Liver (tissue), 8 donors: ENCODE measurements at regions not wholly inside any gene's neighbourhood (a gene's known extent, or its start where the extent isn't known, plus 50 kb on each side); places are given as distances from the start of the nearest gene placed in this dataset.

ENCODE experiments used
- DNase-seq: peaks from one replicate; pipeline ENCODE4 v3.0.0-alpha.2; 2017; ENCODE audit warnings: low spot score
- H3K27ac ChIP-seq, 2 donors: one replicate each; pipeline ENCODE4 v1.7.0; 2013; ENCODE audit warnings: inconsistent platforms in 2 of 2, low read length in 2 of 2, control low read depth in 1 of 2, low read depth in 1 of 2, mild to moderate bottlenecking in 1 of 2
- H3K27me3 ChIP-seq, 4 donors: one replicate each; pipeline versions ENCODE4 v1.6.1 to v1.7.0; 2013; ENCODE audit warnings: low read length in 3 of 4, inconsistent platforms in 1 of 4, mild to moderate bottlenecking in 1 of 4, moderate library complexity in 1 of 4; ENCODE audit not compliant: control insufficient read depth in 4 of 4, insufficient read depth in 4 of 4
- H3K36me3 ChIP-seq, 4 donors: one replicate each; pipeline versions ENCODE4 v1.6.1 to v1.7.0; 2013; ENCODE audit warnings: low read length in 3 of 4, mild to moderate bottlenecking in 3 of 4, low read depth in 1 of 4, moderate library complexity in 1 of 4; ENCODE audit not compliant: control insufficient read depth in 4 of 4, insufficient read depth in 3 of 4
- H3K4me1 ChIP-seq, 4 donors: one replicate each; pipeline versions ENCODE4 v1.6.1 to v1.7.0; 2013; ENCODE audit warnings: low read length in 3 of 4, mild to moderate bottlenecking in 3 of 4, moderate library complexity in 1 of 4; ENCODE audit not compliant: control insufficient read depth in 4 of 4, insufficient read depth in 4 of 4
- H3K4me3 ChIP-seq, 3 donors: one replicate each; pipeline versions ENCODE4 v1.6.1 to v1.7.0; 2013; ENCODE audit warnings: low read length in 3 of 3, control low read depth in 1 of 3, low read depth in 1 of 3, mild to moderate bottlenecking in 1 of 3
- H3K9ac ChIP-seq, 2 donors: one replicate each; pipeline ENCODE4 v1.7.0; 2013; ENCODE audit warnings: low read length in 2 of 2, mild to moderate bottlenecking in 2 of 2, moderate library complexity in 2 of 2, control low read depth in 1 of 2, low read depth in 1 of 2
- H3K9me3 ChIP-seq, 4 donors: one replicate each; pipeline versions ENCODE4 v1.6.1 to v1.7.0; 2013; ENCODE audit warnings: low read length in 3 of 4; ENCODE audit not compliant: control insufficient read depth in 4 of 4
- FOXA2 ChIP-seq: IDR thresholded peaks from 2 replicates; pipeline ENCODE4 v1.6.1; 2016; ENCODE audit warnings: antibody characterized with exemption
- GABPA ChIP-seq, 2 donors: IDR thresholded peaks in 1 of 2; conservative IDR thresholded peaks in 1 of 2; 2 replicates each; pipeline ENCODE4 v1.6.1; 2016; ENCODE audit warnings: antibody characterized with exemption in 2 of 2, mild to moderate bottlenecking in 1 of 2, moderate library complexity in 1 of 2
- HNF4A ChIP-seq, 2 donors: conservative IDR thresholded peaks; 2 replicates each; pipeline ENCODE4 v1.6.1; 2016; ENCODE audit warnings: antibody characterized with exemption in 2 of 2, mild to moderate bottlenecking in 2 of 2
- HNF4G ChIP-seq: IDR thresholded peaks from 2 replicates; pipeline ENCODE4 v1.6.1; 2016; ENCODE audit warnings: antibody characterized with exemption
- JUND ChIP-seq, 2 donors: IDR thresholded peaks; 2 replicates each; pipeline ENCODE4 v1.6.1; 2016; ENCODE audit warnings: antibody characterized with exemption in 2 of 2
- MAX ChIP-seq: IDR thresholded peaks from 2 replicates; pipeline ENCODE4 v1.6.1; 2016; ENCODE audit warnings: antibody characterized with exemption
- NR2F2 ChIP-seq: IDR thresholded peaks from 2 replicates; pipeline ENCODE4 v1.6.1; 2016; ENCODE audit warnings: antibody characterized with exemption
- SP1 ChIP-seq: IDR thresholded peaks from 2 replicates; pipeline ENCODE4 v1.6.1; 2018; ENCODE audit warnings: antibody characterized with exemption, mild to moderate bottlenecking
- WGBS: extraction: QIAGEN DNeasy Blood & Tissue Kit; methylation state at CpG from one replicate; pipeline ENCODE4 v1.1.7; 2013; 5-methylcytosine and 5-hydroxymethylcytosine counted together
- TF ChIP-seq, protein P1 (sequence below): IDR thresholded peaks from 2 replicates; pipeline ENCODE4 v1.6.1; 2016; ENCODE audit warnings: antibody characterized with exemption
- TF ChIP-seq, protein P2 (sequence below): IDR thresholded peaks from 2 replicates; pipeline ENCODE4 v1.6.1; 2016; ENCODE audit warnings: antibody characterized with exemption, mild to moderate bottlenecking
- TF ChIP-seq, protein P3 (sequence below): fragments of 150-350 bp; IDR thresholded peaks from 2 replicates; pipeline ENCODE4 v1.5.1; 2017; ENCODE audit warnings: improper control_type of control experiment, low read depth, low read length; ENCODE audit not compliant: missing input control
- TF ChIP-seq, protein P4 (sequence below): IDR thresholded peaks from 2 replicates; pipeline ENCODE4 v1.6.1; 2016; ENCODE audit warnings: antibody characterized with exemption
- donor health status: healthy.
- donor health status: healthy.
- donor health status: healthy.
- donor health status: healthy.
- donor health status: healthy.

GRCh38 chr16:86220561-86220960 lies 289.8 kb upstream of the FOXF1 start (continued):
- TF ChIP-seq, protein P1, sequence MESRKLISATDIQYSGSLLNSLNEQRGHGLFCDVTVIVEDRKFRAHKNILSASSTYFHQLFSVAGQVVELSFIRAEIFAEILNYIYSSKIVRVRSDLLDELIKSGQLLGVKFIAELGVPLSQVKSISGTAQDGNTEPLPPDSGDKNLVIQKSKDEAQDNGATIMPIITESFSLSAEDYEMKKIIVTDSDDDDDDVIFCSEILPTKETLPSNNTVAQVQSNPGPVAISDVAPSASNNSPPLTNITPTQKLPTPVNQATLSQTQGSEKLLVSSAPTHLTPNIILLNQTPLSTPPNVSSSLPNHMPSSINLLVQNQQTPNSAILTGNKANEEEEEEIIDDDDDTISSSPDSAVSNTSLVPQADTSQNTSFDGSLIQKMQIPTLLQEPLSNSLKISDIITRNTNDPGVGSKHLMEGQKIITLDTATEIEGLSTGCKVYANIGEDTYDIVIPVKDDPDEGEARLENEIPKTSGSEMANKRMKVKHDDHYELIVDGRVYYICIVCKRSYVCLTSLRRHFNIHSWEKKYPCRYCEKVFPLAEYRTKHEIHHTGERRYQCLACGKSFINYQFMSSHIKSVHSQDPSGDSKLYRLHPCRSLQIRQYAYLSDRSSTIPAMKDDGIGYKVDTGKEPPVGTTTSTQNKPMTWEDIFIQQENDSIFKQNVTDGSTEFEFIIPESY, result no peak

GRCh38 chr16:86221085-86221484 lies 289.2 kb upstream of the FOXF1 start:
- no peak for DNase-seq
- no peaks in the 10 kb centered on the region for H3K36me3 ChIP-seq
- H3K9me3 ChIP-seq, result no peaks in the 10 kb centered on the region
- TF ChIP-seq MAX, result no peak
- H3K27ac ChIP-seq, result no peak overlapping the region
- WGBS, result 77% methylated on average over 8 of the region's 8 CpGs
- H3K4me1 ChIP-seq, result no peaks in the 10 kb centered on the region
- H3K4me3 ChIP-seq, result no peak overlapping the region
- no peak overlapping the region for H3K9ac ChIP-seq
- H3K27me3 ChIP-seq, result peaks cover 2 to 8% (median 3%) of the 10 kb centered on the region in 4 donors

DNA sequence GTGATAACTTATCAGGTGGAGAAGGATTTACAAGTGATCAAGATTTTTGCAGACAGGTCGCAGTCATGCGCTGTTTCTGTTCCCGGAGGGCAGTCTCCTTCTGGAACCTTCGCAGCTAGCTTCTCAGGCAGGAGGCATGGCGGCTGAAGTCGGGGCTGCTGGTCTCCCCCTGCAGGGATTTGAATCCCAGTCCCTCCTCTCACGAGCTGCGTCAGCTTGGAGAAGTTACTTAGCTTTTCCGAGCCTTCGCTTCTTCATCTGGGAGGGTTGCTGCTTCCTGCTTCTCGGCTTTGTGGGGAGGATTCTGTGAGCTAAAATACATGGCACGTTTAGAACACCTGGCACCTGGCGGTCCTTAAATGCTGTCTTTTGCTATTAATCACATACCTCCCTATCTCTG lies 287.8 kb upstream of the FOXF1 start:
- 45% methylated on average over 13 of the region's 13 CpGs for WGBS
- no peaks in the 10 kb centered on the region for H3K4me1 ChIP-seq
- H3K36me3 ChIP-seq, result no peaks in the 10 kb centered on the region
- H3K9me3 ChIP-seq, result no peaks in the 10 kb centered on the region
- H3K4me3 ChIP-seq, result no peak overlapping the region
- H3K9ac ChIP-seq, result no peak overlapping the region
- no peak for DNase-seq
- peaks cover 2 to 8% (median 3%) of the 10 kb centered on the region in 4 donors for H3K27me3 ChIP-seq
- TF ChIP-seq HNF4G (no peak), JUND (IDR thresholded peaks at IDR 0.05) (no peak), HNF4A (conservative IDR thresholded peaks at IDR 0.05) (no peak), GABPA (IDR thresholded peaks at IDR 0.05 in 1 of 2, conservative IDR thresholded peaks at IDR 0.05 in 1 of 2) (no peak), NR2F2 (no peak), FOXA2 (no peak), SP1 (no peak), MAX (no peak)
- TF ChIP-seq, protein P2, sequence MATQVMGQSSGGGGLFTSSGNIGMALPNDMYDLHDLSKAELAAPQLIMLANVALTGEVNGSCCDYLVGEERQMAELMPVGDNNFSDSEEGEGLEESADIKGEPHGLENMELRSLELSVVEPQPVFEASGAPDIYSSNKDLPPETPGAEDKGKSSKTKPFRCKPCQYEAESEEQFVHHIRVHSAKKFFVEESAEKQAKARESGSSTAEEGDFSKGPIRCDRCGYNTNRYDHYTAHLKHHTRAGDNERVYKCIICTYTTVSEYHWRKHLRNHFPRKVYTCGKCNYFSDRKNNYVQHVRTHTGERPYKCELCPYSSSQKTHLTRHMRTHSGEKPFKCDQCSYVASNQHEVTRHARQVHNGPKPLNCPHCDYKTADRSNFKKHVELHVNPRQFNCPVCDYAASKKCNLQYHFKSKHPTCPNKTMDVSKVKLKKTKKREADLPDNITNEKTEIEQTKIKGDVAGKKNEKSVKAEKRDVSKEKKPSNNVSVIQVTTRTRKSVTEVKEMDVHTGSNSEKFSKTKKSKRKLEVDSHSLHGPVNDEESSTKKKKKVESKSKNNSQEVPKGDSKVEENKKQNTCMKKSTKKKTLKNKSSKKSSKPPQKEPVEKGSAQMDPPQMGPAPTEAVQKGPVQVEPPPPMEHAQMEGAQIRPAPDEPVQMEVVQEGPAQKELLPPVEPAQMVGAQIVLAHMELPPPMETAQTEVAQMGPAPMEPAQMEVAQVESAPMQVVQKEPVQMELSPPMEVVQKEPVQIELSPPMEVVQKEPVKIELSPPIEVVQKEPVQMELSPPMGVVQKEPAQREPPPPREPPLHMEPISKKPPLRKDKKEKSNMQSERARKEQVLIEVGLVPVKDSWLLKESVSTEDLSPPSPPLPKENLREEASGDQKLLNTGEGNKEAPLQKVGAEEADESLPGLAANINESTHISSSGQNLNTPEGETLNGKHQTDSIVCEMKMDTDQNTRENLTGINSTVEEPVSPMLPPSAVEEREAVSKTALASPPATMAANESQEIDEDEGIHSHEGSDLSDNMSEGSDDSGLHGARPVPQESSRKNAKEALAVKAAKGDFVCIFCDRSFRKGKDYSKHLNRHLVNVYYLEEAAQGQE, result no peak
- TF ChIP-seq, protein P1, result no peak
- TF ChIP-seq, protein P3, sequence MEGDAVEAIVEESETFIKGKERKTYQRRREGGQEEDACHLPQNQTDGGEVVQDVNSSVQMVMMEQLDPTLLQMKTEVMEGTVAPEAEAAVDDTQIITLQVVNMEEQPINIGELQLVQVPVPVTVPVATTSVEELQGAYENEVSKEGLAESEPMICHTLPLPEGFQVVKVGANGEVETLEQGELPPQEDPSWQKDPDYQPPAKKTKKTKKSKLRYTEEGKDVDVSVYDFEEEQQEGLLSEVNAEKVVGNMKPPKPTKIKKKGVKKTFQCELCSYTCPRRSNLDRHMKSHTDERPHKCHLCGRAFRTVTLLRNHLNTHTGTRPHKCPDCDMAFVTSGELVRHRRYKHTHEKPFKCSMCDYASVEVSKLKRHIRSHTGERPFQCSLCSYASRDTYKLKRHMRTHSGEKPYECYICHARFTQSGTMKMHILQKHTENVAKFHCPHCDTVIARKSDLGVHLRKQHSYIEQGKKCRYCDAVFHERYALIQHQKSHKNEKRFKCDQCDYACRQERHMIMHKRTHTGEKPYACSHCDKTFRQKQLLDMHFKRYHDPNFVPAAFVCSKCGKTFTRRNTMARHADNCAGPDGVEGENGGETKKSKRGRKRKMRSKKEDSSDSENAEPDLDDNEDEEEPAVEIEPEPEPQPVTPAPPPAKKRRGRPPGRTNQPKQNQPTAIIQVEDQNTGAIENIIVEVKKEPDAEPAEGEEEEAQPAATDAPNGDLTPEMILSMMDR, result no peak
- TF ChIP-seq, protein P4, sequence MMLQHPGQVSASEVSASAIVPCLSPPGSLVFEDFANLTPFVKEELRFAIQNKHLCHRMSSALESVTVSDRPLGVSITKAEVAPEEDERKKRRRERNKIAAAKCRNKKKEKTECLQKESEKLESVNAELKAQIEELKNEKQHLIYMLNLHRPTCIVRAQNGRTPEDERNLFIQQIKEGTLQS, result no peak
- H3K27ac ChIP-seq, result peak overlapping the region in 1 of 2 donors; percentile 12
